ENCODE measurements at regions not wholly inside any gene's neighbourhood (a gene's known extent, or its start where the extent isn't known, plus 50 kb on each side); places are given as distances from the start of the nearest gene placed in this dataset.

DNA sequence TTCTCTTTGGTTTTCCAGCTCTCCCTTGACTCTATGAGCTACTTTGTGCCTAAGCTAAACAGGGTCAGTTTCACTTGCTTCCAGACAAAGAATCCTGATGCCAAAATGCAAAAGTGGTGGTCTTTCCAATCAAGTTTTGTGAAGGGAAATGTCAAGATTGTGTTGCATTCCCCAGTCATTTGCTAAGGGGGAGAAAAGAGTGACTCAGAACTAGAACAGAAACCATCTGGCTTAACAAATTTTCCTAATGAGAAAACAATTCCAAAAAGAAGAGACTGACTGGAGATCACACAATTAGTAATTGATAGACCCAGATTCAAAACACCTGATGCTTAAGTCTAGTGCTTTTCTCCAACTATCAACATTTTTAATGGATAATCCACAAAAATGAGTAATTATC lies 235.1 kb upstream of the DIO2 start:
- TF ChIP-seq POLR2AphosphoS5 (IDR thresholded peaks at IDR 0.05) (no peak), POLR2A (IDR thresholded peaks at IDR 0.05) (no peak), EP300 (IDR thresholded peaks at IDR 0.05) (no peak)
- TF ChIP-seq, protein P1, sequence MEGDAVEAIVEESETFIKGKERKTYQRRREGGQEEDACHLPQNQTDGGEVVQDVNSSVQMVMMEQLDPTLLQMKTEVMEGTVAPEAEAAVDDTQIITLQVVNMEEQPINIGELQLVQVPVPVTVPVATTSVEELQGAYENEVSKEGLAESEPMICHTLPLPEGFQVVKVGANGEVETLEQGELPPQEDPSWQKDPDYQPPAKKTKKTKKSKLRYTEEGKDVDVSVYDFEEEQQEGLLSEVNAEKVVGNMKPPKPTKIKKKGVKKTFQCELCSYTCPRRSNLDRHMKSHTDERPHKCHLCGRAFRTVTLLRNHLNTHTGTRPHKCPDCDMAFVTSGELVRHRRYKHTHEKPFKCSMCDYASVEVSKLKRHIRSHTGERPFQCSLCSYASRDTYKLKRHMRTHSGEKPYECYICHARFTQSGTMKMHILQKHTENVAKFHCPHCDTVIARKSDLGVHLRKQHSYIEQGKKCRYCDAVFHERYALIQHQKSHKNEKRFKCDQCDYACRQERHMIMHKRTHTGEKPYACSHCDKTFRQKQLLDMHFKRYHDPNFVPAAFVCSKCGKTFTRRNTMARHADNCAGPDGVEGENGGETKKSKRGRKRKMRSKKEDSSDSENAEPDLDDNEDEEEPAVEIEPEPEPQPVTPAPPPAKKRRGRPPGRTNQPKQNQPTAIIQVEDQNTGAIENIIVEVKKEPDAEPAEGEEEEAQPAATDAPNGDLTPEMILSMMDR (IDR thresholded peaks at IDR 0.05): no peak
- DNase-seq: no peak
- no peaks in the 10 kb centered on the region for H3K27me3 ChIP-seq
- no peak overlapping the region for H3K4me3 ChIP-seq
- H3K9me3 ChIP-seq: peaks cover 3 to 12% (median 7%) of the 10 kb centered on the region in 4 donors
- H3K4me1 ChIP-seq: no peaks in the 10 kb centered on the region
- H3K36me3 ChIP-seq: no peaks in the 10 kb centered on the region
- H3K27ac ChIP-seq: no peak overlapping the region
- intact Hi-C loops (cut with DNase I; ENCODE audit: low total_unique reads): no loop called here

DNA sequence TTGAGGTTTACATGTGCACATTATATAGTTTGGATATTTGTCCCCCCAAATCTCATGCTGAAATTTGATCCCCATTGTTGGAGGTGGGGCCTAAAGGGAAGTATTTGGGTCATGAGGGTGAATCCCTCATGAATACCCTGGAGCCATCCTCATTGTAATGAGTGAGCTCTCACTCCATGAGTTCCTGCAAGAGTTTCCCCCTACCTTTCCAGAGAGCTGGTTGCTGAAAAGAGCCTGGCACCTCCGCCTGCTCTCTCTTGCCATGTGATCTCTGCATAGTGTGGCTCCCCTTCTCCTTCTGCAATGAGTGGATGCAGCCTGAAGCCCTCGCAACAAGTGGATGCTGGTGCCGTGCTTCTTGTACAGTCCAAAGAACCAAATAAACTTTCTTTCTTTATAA lies 234.3 kb upstream of the DIO2 start:
- Histone ChIP-seq H3K4me3 (no peak overlapping the region), H3K36me3 (no peaks in the 10 kb centered on the region), H3K27ac (no peak overlapping the region), H3K4me1 (no peaks in the 10 kb centered on the region), H3K27me3 (no peaks in the 10 kb centered on the region), H3K9me3 (peaks cover 0 to 5% (median 2%) of the 10 kb centered on the region in 4 donors)
- intact Hi-C loops (cut with DNase I; ENCODE audit: low total_unique reads): no loop called here
- TF ChIP-seq EP300 (IDR thresholded peaks at IDR 0.05) (no peak), POLR2A (IDR thresholded peaks at IDR 0.05) (no peak)
- TF ChIP-seq, protein P1 (IDR thresholded peaks at IDR 0.05): no peak
- DNase-seq: no peak
- WGBS, 5 donors: 91 to 98% (median 94%) methylated on average over 3 of the region's 3 CpGs

DNA sequence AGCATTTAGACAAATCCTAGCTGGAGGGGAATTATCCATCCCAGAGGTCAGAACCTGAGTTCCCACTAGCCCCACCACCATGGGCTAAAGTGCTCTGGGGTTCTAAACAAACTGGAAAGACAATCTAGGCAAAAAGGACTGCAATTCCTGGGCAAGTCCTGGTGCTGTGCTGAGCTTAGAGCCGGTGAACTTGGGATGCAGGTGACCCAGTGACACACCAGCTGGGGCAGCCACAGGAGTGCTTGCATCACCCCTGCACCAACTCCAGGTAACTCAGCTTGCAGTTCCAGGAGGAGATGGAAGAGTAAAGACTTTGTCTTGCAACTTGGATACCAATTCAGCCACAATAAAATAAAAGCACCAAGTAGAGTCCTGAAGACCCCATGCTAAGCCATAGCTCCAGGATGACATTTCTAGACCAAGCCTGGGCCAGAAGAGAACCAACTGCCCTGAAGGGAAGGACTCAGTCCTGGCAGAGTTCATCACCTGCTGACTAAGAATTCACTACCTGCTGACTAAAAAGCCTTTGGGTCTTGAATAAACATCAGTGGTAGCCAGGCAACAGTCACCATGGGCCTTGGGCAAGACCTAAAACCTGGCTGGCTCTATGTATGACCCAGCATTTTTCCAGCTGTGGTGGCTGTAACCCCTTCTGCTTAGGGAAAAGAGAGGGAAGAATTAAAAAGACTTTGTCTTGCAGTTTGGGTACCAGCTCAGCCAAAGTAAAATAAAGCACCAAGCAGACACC lies 223.4 kb upstream of the DIO2 start:
- no peak for TF ChIP-seq POLR2A (IDR thresholded peaks at IDR 0.05)
- no peak for TF ChIP-seq EP300 (IDR thresholded peaks at IDR 0.05)
- TF ChIP-seq POLR2AphosphoS5 (IDR thresholded peaks at IDR 0.05): no peak
- TF ChIP-seq, protein P1 (IDR thresholded peaks at IDR 0.05): no peak
- no peaks in the 10 kb centered on the region for H3K4me1 ChIP-seq
- H3K4me3 ChIP-seq: no peak overlapping the region
- H3K27me3 ChIP-seq: no peaks in the 10 kb centered on the region
- H3K36me3 ChIP-seq: no peaks in the 10 kb centered on the region
- intact Hi-C loops (cut with DNase I; ENCODE audit: low total_unique reads): no loop called here
- peaks cover 0 to 10% (median 9%) of the 10 kb centered on the region in 4 donors for H3K9me3 ChIP-seq
- H3K27ac ChIP-seq: no peak overlapping the region
- peak; percentile 15 to 41 for DNase-seq
- 75 to 100% (median 92%) methylated on average over 1 of the region's 1 CpG for WGBS, 5 donors

DNA sequence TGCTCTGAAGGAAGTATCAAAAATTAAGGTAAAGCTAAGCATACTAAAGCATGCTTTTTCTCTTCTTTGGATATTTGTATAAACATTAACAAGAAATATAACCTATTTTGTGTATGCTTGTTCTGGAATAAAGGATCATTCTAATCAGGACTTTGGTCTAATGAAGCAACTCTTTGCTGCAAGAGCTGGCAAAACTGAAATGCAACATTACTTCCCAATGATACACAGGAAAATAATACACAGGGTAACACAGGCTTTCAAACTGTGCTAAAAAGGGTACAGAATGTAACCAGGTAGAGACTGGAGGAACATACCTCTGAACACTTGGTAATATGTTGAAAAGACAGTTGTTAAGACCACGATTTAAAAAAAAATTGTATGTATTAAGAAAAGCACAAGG lies 222.5 kb upstream of the DIO2 start:
- Histone ChIP-seq H3K27ac (no peak overlapping the region), H3K9me3 (peaks cover 0 to under 1% (median under 1%) of the 10 kb centered on the region in 4 donors), H3K4me3 (no peak overlapping the region), H3K36me3 (no peaks in the 10 kb centered on the region), H3K27me3 (no peaks in the 10 kb centered on the region), H3K4me1 (peaks cover 0 to 2% (median 0%) of the 10 kb centered on the region in 4 donors)
- no peak for DNase-seq
- intact Hi-C loops (cut with DNase I; ENCODE audit: low total_unique reads): no loop called here
- 70 to 90% (median 79%) methylated on average over 1 of the region's 1 CpG for WGBS, 5 donors
- TF ChIP-seq, protein P1 (IDR thresholded peaks at IDR 0.05): no peak

All from stomach (tissue), 8 donors.